Frontal cortex (tissue), 3 donors: ENCODE measurements at regions not wholly inside any gene's neighbourhood (a gene's known extent, or its start where the extent isn't known, plus 50 kb on each side); places are given as distances from the start of the nearest gene placed in this dataset.

Experiments
- DNase-seq, 2 donors: peaks; one replicate each; pipeline ENCODE4 v3.0.0; 2012; ENCODE audit warnings: low spot score in 2 of 2
- FAIRE-seq: peaks from 2 replicates; lab custom pipeline; 2012; peaks lifted over from hg19 to GRCh38; lab: Jason Lieb, UNC
- donor health status: control.
- donor health status: control.
- donor health status: control.

DNA sequence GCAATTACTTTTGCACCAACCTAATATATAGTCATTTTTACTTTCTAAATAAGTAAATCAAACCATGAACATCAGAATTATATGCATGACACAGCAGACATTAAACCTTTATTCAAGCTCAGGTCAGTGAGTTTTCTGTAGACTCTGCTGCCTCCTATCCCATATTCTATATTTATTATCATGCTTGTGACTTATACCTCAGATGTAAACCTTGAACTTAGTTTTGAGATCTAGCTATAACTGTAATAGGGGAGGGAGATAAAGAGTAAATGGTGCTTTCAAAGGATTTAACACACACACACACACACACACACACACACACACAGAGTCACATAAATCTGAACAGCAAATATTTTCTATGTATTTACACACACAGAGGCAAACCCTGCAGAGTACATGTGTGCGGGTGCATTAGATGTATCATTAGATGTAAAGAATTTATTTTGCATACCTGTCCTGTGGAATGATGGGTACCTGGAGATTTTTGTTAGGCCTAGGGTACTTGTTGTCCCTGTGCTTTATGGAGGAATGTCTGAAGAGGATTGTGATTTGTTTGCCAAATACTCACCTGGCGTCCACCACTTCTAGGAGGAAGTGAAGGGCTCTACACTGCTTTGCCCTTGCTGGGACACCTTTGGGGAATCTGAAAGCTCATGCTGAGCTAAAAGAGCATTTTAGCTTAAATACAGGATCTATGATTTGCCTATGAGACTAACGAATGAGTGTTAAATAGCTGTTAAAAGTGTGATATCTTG, 521.9 kb downstream of the KLF5 start:
- no peak for DNase-seq
- FAIRE-seq = no peak

DNA sequence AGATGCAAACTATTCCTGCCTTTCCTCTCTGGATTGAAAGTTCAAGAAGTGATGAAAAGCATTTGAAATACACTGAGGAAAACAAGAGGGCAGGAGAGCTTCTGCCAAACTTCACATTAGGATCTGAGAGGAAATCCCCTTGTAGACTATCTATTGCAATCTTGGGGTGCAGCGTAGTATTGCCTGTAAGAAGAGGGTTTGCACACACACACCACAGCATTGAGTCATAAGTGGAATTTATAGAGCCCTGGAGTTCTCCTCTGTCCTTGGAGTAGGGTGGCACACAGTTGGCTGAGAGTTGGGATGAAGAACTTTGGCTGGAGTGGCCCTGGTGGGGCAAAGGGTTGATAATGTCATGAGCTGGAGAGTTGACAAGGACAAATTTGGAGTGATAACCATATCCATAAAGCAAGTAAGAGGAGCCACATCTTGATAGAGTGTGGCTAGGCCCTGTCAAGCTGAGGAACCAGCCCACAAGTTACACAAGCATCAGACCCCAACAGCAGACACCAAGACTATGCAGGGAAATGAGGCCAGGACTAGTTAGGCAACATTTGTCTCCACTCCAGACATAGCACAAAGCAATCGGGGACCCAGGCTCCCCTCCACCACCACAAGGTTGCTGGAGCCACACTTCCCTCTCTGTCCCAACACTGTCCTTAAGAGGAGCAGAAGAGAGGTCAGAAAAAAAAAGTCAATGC, 520.9 kb downstream of the KLF5 start:
- DNase-seq (no peak), FAIRE-seq (no peak)

DNA sequence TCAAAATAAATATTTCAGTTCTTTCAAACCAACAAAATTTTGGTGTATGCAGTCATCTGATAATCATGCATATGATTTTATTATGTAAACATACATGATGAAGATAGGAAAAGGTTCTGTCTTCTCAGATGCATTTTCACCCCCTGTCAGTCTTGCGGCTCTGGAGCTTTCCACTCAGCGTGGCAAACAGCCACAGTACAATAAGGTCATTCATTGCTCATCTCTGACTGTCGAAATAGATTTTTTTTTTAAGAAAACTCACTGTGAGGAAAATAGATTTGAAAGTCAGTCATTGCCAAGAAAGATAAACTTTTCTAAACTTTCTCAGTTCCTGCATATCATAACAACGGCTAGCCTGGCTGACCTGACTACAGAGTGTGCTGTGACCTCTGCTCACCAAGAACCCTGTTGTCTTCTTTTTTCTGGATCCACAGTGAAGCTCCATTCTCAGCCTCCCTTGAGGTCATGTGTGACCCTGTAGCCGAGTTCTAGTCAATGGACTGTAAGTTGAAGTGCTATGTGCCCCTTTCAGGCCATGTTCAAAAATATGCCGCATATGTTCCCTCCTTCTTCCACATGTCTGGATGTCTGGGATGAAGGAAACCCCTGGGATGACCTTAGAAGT, 519.6 kb downstream of the KLF5 start:
- FAIRE-seq = no peak

DNA sequence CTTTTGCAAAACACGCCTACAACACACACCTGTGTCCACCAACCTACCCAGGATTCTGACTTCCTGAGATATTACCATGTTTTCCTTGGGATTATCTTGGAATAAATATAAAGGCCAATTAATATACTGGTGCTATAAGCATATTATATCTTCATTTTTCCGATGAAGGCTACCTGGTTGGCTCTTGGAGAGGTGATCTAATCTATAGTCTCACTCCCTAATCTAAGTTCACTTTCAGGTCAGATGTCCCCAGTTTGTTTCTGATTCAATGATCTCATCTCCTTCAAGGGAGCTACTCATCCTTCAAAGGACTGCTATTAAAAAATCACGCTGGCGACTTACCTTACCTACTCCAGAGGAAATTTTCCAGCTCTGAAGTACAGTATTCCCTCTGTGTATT, 517.5 kb downstream of the KLF5 start:
- no peak for FAIRE-seq

More for the DNA sequence above, 519.6 kb downstream of the KLF5 start:
- DNase-seq = no peak

DNA sequence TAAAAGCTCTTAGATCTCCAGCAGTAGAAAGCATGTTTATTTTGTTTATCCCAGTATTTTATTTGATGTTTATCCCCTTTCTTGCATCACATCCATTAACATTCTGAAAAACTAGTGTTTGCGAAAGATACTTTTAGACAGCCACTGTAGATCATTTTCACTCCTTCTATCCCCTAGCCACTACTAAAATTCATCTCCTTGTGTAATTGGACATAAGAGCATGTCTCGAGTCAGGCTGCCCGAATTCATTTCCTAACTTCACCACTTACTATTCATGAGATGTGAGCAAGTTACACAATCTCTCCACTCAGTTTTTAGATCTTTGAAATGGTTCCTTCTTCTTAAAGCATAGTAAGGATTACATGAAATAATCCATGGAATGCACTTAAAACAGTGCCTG, 514.0 kb downstream of the KLF5 start:
- DNase-seq (no peak), FAIRE-seq (no peak)

More for the DNA sequence above, 517.5 kb downstream of the KLF5 start:
- DNase-seq = no peak

DNA sequence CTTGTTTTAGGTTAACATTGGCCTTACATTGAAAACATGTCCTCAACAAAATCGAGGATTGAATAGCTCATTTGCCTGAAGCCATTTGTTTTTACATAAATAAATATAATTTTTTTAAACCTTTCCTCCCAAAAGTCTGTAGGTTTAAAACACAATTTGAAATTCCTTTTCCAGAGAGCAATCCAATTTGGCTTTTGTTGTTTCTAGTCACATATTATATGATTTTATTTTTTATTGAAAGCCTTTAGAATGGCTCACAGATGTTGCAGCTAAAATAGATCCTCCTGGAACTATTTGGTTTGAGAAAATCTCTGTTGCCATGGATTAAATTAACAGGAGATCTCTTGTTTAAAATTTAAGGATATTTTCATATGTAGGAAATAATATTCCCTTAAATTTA, 512.6 kb downstream of the KLF5 start:
- FAIRE-seq = no peak
- DNase-seq = no peak

DNA sequence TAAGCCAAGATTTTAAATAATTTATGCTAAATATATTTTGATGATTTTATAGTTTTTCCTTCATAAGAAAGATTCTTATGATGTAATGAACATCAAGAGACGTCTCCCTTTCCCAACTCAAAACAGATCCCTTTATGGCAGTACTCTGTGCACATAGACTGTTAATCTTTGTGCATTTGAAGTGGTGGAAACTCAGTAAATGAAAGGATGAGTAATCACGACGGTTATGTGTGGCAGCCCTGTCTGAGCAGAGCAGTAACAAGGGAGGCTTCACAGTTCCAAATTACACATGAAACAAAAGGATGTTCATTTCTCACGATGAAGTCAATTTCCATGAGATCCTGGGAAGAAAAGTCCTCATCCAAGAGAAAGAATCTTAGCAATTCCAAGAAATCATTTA, 498.1 kb downstream of the KLF5 start:
- no peak for FAIRE-seq
- peak in 1 of 2 donors; percentile 9 for DNase-seq

DNA sequence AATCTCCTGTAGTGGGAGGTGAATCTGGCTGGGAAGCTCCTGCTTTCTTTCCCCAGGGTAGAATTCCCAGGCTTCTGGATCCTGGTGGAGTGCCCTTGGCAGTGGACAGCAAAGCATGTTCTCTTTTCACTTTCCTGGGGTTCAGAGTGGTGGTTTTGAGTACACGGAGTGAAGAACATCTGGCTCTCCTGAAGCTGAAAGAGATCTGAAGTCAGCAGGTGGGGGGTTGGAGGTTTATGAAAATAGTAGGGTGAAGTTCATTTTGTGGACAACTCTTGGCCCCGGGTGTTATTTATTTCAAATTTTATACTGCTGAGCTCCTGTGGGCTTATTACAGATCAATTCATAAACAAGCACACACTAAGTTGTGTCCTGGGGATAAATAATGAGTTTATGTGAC, 497.3 kb downstream of the KLF5 start:
- no peak for FAIRE-seq

DNA sequence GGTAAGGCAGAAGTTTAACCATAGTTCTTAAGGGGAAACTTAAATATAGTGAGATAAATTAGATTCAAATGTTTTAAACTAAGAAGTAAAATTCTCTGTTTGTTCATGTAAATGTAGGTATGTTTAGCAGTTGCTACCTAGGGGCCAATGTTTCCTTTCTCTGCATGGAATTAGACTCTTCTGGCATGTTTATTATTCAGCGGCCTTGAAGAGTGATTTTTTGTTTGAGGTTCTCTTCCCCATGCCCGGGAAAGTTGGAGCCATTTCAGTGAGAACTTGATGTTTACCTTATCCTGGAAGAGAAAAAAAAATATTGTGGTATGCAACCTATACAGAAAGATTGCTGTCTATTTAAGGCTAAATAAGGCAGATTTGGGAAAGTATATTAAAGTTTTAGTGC, 492.9 kb downstream of the KLF5 start:
- FAIRE-seq = no peak

More for the DNA sequence above, 497.3 kb downstream of the KLF5 start:
- no peak for DNase-seq

DNA sequence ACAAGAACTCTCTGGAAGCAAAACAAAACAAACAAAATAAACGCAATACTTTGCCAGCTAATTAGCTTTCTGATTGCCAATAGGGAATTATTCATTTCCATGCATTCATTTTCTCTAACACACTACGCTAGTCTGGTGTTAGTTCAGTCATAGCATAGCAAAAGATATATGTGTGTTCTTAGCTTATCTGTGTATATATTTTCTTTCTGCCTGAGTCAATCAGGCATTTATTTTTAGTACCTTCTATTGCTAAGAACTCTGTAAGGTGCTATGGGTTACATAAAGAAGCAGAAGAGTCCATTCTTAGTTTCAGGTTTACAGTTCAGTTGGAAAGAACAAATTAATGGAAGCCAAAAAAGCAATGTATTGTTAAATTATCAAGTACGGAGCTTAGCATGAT, 490.9 kb downstream of the KLF5 start:
- FAIRE-seq = no peak

More for the DNA sequence above, 492.9 kb downstream of the KLF5 start:
- no peak for DNase-seq

DNA sequence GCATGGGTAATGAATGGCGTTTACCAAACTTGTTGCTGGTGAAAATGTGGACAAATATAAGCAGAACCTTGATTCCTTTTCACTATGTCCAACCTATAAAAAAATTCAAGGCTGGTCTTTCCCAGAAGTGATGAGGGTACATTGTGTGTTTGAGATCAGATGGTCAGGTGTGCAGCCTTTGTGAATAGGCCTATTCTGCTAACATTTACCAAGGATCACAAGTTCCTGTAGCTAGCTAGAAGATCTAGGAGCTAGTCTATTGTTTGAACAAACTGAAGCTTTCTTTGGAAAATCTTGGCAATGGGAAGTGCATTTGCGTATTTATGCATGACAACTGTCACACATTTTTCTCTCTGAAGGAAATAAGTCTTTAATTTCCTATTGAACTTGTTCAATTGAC, 489.6 kb downstream of the KLF5 start:
- FAIRE-seq = no peak
- DNase-seq = no peak

More for the DNA sequence above, 490.9 kb downstream of the KLF5 start:
- no peak for DNase-seq

DNA sequence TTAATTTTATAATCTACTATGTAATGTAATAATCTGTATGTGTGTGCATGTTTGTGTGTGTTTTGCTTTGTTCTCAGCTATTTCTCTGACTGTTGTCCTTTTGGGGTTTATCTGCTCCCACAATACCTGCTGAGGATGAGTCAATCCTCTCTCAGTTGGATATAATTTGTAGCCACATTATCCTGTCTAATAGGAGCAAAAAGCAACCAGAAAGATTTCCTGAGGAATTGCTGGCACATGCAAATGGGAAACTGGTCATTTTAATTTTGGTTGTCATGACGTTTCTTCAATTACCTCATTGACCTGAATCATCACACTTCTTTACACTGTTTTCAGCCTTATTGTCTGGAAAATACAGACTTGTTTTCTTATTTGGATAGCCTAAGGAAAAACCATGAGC, 488.4 kb downstream of the KLF5 start:
- FAIRE-seq = no peak
- no peak for DNase-seq

DNA sequence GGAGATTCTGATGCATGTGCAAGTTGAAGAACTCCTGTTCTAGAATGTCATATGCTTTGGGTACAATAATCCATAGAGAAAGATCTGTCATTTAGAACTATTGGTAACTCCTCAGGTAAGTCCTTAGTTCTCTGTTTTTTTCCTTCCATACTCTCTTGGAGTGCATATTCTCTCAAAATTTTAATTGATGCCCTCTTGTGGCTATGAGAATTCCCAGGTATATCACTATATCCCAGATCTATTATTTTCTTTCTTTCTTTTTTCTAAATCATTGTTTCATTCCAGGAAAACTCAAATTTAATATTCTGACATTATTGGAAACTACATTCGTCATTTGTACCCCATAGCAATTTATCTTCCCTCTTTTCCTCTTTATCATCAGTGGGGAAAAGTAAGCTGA, 485.4 kb downstream of the KLF5 start:
- no peak for FAIRE-seq
- DNase-seq = no peak

DNA sequence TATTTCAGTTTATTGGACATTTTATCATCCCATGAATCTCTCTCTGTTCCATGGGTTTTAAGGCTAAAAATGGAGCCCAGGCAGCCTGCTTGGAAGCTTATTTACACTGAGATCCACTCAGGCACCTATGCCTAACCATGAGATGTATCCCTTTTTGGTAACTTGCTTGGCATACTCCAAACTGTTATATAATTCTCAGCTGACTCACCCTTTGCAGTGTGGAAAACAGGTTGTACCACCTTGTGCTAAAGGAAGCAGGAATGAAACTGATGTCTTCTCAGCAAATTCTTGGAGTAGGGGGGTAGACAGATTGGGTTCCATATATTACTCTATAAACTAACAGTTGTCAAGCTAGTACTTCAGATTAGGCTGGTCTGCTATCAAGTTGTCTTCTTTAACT, 483.6 kb downstream of the KLF5 start:
- no peak for DNase-seq
- FAIRE-seq = no peak

DNA sequence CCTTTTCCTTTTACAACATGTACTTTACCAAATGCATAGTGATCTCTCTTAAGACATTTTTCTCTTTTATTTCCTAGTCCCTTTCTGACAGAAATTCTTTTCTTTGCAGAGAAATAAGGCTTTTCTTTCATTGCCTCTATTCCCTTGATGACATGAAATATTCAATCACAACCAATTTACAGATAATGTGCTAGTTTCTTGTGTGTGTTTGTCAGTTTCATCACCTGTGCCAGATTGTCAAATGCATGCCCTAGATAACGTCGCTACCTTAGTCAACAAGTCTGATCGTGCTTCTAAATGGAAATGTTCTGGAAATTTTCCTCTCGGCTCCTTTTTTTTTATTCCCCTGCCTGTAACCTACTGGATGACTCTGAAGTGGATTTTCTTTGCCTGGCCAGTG, 478.1 kb downstream of the KLF5 start:
- DNase-seq (no peak), FAIRE-seq (no peak)

DNA sequence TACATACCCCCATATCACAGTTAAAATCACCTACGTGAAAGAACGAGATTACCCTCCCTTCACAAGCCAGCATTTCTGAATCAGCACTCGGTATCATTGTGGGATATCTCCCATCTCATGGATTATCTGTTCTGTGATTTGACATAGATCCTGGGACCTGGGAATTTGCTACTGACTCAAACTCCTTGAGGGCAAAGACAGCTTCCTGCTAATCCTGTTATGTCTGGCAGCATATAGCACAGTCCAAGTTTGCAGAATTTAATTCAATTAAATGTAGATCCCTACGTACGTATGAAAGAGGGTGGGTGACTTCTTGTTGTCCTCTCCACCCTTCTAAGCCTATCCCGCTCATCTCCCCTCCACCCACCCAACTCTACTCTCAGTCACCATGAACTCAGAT, 476.5 kb downstream of the KLF5 start:
- DNase-seq (no peak), FAIRE-seq (no peak)

DNA sequence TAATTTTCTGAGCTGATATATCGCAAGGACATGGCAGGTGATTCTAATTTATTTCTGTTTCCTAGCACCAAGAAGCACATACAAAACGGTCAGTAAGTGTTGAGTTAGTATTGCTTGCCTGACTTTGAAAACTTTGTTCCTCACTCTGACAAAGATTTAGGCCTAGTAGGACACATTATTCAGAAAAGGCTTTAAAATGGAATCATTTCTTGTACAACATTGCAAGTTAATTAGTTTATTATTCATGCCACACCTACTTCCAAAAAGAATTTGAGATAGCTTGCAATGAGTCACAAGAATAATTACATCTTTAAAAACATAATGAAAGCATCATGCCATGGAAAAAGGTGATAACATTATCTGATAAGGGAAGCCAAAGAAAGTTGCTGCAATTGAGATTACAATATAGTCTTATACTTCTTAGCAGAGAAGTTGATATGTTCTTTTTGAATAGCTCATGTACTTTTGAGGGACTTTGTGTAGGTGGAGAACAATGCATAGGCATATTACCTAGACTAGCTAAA, 474.2 kb downstream of the KLF5 start:
- DNase-seq = no peak
- no peak for FAIRE-seq

DNA sequence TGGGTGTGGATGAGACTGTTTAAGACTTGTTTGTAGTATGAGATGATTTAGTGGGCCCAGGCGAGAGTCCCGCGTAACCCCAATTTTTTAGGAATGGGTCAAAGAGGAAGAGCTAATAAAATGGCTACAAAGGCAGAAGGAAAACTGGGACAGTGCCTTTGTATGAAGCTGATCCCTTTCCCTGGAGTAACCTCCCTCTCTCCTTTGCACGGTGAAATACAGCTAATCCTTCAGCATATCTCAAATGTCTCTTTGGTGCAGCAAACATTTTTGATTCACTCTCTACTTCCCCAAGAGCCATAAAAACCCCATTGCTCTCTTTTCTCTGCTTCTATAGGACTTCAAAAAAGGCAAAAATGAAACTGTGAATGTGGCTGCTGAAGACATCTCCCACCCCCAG, 473.8 kb downstream of the KLF5 start:
- FAIRE-seq (no peak), DNase-seq (no peak)

DNA sequence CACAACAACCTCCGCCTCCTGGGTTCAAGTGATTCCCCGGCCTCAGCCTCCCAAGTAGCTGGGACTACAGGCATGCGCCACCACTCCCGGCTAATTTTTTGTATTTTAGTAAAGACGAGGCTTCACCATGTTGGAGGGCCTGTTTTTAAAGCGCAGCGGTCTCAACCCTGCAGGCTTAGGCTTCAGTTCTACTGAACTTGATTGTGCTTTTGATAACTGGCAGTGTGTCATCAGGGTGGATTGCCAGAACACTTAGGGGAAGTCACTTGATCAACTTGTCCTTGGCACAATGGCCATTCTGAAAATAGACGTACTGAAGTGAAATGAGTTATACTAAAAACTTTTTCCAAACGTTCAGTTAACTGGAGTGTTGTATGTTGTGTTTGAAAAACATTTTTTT, 472.2 kb downstream of the KLF5 start:
- FAIRE-seq = no peak

DNA sequence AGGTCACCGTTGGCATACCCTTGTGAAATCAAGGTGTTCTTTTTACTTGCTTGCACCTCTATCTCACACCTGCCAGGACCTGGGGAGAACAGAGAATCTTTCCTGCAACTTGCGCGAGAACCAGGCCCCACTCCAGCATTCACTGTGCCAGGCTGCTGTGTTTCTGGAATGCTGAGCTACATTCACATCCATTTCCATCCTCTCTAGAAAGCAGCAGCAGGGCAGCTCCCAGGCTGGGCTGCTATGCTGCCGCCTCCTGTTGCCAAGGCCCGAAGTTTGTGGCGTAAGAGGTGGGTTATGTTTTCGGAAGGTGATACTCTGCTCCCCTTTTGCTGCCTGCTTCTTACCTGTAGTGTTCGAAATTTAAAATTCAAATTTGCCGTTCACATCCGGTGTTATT, 464.1 kb downstream of the KLF5 start:
- FAIRE-seq = no peak
- DNase-seq = no peak

More for the DNA sequence above, 472.2 kb downstream of the KLF5 start:
- DNase-seq = no peak

DNA sequence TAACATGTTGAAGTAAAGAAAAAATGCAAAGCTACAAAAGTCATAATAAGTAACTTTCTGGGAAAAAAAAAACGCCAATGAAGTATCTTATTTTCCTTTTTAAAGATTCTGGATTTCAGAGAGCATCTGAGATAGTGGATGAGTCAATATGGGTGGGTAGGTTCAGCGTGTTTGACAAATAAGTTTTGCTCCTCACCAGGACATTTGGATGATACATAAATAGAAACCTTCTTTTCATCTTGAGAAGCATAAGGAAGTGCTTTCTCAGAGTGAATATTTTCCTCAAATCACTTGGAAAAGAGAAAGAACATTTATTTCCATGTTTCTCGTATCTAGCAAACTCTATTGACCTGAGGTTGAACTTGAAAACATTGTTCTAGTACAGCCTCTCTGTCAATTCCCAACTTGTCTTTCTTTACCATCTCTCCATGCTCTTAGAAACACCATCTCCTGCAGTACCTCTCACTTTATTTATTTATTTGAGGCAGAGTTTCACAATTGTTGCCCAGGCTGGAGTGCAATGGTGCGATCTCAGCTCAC, 463.2 kb downstream of the KLF5 start:
- FAIRE-seq (no peak), DNase-seq (no peak)
